Renal pelvis (tissue), 1 donor: ENCODE measurements at regions not wholly inside any gene's neighbourhood (a gene's known extent, or its start where the extent isn't known, plus 50 kb on each side); places are given as distances from the start of the nearest gene placed in this dataset.

Source experiments
- DNase-seq: peaks from one replicate; pipeline ENCODE4 v3.0.0-alpha.2; 2013

GRCh38 chr9:113823421-113823820 is 52.7 kb upstream of the ZNF618 start:
- DNase-seq = no peak
